NCI-H128 (cell line): ENCODE measurements at regions not wholly inside any gene's neighbourhood (a gene's known extent, or its start where the extent isn't known, plus 50 kb on each side); places are given as distances from the start of the nearest gene placed in this dataset.
A peak's percentile ranks its signal among the peaks of the same experiment; 100 is the strongest.

Experiments used
- DNase-seq: peaks from one replicate; lab custom pipeline; 2025; ENCODE audit not compliant: unreplicated experiment; lab: John Stamatoyannopoulos, UW

DNA sequence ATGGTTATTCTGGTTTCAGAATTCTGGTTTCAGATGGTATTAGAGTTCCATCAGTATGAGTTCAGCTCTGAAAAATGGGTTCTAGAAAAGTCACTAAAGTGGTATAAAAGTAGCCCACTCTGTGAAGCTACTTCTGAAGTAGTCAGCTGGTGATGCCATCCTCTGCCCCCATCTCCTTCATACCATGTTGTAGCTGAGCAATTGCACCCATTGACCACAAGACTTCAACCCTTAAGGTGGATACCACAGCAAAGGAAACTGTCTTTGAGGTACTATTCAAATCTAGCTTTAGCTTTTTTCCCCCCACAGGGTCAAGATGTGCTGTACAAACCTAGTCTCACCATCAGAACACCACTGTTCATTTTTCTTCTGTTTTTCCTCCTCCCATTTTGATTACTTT is 444.9 kb downstream of the DMAC1 start:
- no peak for DNase-seq

DNA sequence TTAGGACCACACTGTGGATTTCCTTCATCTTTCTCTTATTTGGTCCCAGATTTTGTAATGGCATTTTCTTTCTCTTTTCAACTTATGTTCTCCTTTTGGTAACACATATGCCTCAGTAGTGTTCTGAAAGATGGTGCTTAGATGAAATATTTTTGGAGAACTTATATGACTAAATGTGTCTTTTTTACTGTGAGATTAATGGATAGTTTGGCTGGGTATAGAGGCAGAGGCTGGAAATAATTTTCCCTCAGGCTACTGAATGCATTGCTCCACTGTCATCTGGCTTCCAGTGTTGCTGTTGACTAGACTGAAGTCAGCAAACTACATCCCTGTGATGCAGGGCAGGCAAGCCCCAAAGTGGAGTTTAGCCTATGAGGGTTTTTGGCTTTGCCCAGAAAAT is 450.9 kb downstream of the DMAC1 start:
- no peak for DNase-seq

DNA sequence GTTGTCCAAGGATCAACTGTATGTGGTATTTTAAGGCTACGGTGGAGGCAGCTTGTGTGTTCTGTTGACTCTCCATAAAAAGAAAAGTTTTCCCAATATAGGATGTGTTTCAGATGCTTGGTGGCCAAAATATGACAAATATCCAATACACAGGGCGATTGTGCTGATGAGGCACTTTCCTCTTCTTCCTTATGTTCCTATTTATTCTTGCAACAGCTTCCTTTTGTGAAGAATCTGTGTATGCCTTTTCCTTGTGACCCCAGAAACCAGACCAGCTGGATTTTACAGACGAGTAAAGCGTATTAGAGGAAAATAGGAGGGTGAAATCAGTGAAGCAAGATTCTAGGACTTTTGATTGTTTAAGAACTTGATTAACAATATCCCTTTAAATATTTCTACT is 452.0 kb downstream of the DMAC1 start:
- no peak for DNase-seq

DNA sequence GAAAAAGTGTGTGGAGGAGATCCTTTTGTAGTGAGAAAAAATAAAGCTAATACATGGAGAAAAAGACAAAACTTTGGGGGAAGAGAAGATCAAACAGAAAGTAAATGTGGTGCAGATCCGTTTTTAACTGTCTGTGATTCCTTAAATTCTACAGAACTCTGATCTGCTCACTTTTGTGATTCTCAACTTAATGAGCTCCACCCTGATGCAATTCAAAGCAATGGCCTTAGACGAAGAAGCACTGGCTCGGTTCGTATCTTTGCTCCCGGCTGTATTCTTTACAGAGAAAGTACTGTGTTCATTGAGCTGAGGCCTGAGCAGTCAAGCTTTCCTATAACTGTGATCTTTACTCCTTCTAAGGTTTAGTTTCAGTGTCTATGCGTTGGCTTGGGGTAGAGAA is 453.4 kb downstream of the DMAC1 start:
- DNase-seq = no peak

DNA sequence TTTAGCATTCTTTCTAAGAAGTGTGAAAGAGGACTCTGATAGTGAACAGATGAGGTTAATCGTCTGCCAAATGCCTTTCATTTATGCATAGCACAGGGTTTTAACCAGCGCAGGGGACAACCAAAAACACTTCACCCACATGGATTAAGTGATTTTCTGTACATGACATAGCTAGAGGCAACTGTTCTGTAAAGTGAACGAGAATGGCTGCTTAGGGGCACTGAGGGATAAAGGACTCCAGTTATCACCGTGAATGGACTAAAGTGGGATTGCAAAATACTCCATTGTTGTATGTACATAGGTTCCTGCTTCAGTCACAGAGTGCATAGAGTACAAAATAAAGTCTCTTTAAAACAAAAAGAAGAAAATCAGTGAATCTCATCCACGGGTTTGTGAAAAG is 456.8 kb downstream of the DMAC1 start:
- DNase-seq = no peak

DNA sequence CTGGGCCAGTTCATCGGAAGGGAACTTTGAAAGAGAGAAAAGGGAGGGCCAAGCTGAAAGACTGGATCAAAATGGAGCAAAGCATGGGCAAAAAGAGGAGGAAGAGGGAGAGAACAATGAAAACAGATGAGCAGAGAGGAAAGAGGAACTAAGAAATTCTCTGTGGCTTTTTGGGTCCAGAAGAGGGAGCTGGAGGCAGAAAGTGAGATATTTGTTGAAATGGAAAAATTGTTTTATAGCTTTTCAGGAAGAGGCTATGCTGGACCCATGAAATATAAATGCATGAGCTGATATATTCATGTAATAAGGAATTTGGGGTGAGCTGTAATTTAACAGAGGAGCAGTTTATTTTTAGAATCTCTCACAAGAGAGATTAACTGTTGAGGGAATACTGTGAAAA is 457.3 kb downstream of the DMAC1 start:
- DNase-seq = no peak

DNA sequence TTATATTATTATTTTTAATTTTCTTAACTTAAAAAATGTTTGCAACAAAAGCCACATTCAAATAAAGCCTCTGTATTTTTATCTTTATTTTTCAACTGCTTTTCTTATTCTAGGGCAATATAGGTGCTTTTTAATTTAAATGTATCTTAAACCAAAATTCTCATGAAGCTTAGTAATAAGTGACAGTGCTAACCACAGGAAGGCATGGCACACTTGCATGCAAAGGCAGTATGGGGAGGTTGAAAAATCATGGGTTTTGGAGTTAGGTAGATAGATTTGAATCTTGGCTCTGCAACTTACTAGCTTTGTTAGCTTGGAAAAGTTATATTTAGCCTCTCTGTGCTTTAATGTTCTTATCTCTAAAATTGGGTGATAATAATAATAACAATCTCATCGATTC is 458.0 kb downstream of the DMAC1 start:
- no peak for DNase-seq

DNA sequence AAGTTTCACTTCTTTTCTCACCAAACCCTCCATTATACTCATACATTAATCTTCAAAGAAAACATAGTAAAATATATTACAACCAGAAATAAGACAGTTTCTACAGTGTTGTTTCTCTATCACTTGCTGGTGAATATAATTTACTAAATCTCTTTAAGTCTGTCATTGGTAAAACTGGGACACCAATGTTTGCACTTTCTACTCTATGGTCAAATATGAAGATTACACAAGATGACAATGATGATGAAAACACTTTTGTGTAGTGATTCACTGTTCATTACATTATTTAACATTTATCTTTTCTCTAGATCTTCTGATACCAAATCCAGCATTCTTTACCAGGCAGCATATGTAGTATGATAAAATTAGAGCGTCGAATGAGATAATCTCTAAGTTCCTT is 459.1 kb downstream of the DMAC1 start:
- DNase-seq = no peak

DNA sequence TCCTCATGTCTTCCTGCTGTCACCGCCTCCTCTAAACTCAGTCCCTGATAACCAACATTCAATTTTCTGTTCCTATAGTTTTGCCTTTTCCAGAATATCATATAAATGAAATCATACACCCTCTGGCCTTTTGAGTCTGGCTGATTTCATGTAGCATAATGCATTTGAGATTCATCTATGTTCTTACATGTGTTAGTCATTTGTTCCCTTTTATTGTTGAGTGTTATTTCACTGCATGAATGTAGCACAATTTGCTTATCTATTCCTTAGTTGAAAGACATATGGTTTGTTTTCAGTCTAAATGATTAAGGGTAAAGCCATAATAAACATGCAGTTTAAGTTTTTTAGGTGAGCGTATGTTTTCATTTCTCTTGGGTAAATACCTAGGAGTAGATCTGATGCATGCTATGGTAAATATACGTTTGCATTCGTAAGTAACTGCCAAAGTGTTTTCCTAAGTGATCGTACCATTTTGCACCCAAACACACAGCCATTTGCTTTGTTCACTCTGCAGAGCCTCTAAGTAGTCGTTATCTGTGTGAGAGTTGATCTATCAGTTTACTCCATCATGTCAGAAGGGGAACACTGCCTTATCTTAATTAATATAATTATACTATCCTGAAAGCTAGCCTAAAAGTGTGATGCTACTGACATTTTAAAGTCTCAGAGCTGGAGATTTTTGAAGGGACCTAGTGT is 460.8 kb downstream of the DMAC1 start:
- no peak for DNase-seq

DNA sequence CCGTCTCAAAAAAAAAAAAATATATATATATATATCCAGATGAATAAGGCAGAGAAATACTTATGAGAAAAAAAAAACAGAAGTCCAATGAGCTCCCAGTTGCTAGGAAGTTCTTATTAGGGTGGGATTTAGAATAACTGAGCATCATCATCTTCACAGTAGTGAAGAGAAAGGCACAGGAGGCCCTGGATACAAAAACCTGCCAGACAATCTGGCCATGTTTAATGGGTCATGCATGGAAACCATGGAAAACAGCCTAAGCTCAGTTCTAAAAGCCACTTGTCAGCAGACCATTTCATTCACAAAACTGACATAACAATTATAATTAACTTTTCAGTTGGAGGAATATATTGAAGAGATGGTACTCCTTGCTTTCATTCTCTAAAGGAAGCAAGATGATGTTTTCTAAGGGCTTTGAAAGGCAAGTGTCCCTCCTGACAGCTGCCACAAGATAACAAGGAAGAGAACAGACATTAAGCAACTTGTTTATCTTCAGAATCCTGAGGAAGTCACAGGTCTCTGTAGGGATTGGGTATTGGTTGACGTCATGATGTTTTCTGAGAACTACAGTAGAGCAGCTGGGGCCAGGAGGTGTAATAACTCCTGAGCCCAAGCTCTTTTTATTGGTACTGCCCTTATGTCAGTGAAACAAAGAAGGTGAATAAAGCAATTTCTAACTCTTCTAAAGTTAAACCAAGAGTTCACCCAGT is 463.1 kb downstream of the DMAC1 start:
- DNase-seq = peak; percentile 31

DNA sequence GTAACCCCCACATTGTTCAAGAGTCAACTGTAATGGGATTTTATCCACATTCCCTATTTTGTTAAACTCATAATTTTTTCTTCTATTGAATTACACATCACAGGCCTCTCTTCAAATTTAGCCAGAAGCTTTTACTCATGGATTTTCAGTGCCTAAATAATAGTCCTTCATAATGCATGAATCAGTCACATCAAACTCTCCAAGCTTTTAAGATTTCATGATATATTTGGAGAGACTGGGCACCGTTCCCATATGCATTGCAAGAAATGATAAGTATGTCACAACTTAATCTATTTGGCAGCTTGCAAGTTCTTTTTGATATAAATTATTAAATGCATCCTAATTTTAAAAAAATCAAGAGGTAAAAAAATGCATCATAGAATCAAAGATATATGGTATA is 465.9 kb downstream of the DMAC1 start:
- no peak for DNase-seq

DNA sequence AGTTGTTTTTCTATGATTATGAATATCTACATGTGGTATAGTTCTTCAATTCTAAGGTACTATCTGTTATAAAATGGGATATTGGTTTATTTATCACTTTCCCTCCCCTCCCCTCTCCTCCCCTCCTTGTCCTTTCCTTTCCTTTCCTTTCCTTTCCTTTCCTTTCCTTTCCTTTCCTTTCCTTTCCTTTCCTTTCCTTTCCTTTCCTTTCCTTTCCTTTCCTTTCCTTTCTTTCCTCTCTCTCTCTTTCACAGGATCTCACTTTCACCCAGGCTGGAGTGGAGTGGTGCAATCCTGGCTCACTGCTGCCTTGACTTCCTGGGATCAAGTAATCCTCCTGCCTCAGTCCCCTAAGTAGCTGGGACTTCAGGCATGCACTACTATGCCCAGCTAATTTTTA is 466.8 kb downstream of the DMAC1 start:
- no peak for DNase-seq

DNA sequence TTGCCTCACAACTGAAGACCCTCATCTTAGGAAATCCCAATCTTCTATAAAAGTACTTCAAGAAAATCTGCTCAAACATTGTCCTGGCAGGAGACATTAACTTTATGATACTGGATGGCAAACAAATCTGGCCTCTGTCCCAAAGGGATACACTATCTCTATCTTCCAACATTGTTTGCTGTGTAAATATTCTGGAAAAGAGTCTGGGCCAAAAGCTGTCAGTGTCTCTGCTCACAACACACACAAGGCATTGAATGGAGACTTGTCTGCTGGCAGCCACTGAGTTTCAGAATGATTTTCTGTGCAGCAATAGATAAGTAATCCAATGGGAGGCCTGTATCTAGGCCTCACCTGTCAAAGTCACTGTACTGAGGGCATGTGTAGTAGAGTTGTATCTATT is 471.1 kb downstream of the DMAC1 start:
- DNase-seq = no peak

DNA sequence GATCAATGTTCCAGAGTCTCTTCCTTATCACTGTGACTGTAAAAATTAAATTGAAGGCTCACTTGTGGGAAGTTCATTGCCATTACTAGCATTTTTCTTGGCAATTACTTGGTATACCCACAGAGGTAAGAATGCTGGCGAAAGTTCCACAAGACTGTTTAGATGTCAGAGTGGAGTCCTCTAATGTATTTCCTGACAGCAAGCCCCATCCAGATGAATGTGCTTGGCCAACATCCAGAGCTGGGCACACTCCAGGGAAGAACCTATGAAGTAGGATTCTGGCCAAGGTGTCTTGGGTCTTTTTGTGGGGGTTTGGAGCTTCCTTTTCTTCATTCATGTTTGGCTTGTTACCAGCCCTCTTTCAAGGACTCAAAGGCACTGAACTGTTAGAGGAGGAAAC is 473.6 kb downstream of the DMAC1 start:
- DNase-seq = no peak

DNA sequence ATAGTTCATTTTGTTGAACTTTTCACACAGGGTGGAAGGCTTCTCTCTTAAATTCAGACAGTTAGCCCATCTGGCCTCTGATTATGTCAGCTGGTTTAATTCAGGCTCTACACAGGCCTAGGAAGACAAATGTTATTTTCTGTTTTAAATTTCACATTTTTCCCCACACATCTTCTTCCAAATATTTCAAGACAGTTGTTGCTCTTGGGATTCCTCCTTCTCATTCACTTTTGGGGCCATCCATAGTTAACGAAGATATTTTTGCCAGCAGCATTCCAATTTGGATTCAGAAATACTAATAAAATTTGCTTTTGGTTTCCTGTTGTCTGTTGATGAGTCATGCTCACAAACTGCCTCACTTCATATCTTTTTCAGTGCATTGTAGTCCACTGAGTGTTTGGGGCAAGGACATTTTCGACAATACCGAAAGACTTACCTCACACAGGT is 475.4 kb downstream of the DMAC1 start:
- DNase-seq = no peak

DNA sequence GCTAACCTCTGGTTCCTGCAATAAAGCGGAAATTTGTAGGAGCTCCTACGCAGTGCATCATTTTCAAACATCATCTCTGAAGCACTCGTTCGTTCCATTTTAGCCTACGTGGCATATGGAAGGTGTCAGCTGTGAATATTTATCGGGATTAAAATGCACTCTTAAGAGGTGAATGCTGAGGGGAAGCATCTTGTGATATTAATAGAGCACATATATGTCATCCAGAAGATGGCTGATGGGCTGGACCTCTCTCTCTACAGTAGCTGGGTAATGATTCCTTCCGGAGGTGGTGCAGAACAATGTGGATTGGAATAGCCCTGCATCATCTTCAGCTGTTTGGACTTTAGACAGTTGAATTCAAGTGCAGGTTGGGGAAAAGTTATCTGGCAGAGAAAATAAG is 478.7 kb downstream of the DMAC1 start:
- DNase-seq = no peak

DNA sequence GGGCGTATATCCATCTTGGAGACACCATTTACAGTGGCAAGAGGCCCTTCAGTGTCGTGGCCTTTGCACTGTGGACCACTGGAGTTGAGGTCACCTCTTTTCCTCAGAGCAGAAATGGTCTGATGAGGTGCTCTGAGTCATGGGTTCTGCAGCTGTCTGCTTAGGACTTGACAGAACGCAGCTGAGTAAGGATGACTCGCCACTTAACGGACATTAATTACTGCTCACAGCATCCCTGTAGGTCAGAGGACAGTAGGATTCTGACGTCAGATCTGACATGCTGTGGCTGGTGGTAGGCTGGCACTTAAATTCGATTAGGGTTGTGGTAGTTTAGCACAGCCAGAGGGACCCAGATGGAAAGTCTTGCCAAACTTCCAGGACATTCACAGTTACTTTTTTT is 479.4 kb downstream of the DMAC1 start:
- no peak for DNase-seq

DNA sequence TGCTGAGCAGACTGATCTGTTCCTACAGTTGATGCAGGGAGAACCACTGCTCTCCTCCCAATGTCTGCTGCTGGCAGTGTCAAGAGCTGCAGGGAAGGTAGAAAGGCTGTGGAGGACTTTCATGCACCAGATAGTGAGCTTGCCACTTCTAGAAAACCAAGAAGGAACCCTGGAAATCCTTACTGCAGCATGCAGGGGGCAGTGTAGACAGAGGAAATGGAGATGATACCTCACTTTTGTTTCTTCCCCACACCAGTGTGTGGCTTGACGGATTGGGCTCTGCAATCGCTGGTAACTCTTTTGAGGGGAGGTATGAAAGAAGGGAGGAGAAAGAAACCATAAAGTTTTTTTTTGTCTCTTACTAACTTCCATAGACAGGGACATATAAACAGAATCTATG is 480.7 kb downstream of the DMAC1 start:
- no peak for DNase-seq

DNA sequence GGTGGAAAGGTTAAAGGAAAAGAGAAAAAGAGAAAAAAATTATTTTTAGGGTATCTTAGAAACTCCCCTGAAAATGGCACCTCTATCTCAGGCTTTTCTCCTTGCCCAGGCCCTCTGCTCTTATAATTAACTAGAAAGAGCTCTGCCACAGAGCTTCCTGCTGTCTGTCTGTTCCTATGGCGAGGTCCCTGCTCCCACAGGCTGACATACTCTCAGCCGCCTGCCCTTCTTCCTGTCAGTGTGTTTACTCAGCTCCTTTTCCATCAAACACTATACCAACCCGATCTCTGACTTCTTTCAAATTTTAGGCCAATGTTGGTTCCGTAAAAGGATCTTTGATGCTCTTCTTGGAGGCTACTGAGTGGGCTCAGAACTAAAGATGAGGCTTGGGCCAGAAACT is 482.6 kb downstream of the DMAC1 start:
- DNase-seq = no peak

DNA sequence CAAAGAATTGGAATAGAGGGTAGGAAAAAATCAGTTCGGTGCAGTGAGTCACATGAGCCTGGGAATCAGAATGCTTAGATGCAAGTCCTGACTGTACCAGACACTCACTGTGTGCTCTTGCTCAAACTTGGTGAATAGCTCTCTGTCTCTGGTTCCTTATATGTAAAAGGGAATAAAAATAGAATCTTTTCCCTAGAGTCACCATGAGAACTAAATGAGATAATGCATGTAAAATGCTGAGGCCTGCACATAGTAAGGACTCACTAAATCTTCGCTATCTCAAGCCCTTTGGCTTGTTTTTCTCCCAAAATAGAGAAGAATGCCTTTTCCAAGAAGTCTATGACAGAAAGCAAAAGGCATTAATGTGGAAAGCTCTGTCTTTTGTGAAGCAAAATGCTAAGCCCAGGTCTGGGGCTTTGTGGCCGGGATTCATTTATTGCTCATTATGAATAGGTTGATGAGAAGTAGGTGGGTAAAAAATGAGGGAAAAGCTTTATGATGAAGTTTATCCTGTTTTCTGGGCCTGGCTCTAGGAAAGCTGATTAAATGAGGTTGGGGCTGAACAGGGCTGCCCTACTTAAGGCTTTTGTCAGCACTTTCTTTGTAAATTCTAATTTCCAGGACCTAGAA is 483.3 kb downstream of the DMAC1 start:
- no peak for DNase-seq

DNA sequence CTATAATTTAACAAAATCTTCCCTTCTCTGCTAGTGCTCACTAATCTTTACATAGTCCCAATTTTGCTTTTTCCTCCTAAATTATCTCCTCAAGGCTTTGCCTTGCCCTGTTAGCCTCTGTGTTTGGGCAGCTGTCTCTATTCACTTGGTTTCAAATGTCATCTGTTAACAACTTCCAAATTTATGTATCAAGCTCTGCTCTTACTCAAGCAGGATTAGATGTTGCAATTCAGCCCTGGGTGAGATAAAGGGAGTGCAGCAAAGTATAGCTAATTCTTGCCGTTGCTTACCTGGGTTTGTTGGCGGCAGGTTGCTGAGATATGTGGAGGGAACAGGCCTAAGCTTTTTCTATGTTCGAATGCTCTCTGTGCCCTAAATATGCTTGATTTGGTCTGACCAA is 483.8 kb downstream of the DMAC1 start:
- no peak for DNase-seq

DNA sequence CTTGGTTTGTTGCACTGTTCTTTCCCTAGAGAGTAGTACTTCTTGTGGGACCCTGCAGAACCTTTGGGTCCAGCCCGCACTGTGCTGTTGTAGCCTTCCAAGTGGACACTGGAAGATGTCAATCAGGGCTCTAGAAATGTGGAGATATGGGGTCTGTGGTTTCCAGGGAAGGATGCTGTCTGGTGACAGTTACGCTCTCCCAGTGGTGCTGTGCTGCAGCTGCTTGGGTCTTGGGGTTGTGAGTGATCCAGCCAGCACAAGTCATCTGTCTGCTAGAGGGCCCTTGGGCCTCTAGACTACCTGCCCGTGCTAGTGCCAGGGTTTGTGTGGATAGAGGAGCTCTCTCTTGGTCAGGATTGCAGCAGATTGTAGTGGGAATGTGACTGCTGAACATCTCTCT is 484.5 kb downstream of the DMAC1 start:
- DNase-seq = no peak

DNA sequence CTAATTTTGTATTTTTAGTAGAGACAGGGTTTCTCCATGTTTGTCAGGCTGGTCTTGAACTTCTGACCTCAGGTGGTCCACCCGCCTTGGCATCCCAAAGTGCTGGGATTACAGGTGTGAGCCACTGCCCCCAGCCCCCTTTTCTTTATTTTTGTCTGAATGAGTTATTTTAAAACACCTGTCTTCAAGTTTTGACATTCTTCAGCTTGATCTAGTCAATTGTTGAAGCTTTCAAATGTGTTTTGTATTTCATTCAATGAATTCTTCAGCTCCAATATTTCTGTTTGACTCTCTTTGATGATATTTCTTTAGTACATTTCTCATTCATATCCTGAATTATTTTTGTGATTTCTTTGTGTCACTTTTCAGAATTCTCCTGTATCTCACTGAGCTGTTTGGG is 486.2 kb downstream of the DMAC1 start:
- DNase-seq = no peak
